Pancreas (tissue), 10 donors: ENCODE measurements at regions not wholly inside any gene's neighbourhood (a gene's known extent, or its start where the extent isn't known, plus 50 kb on each side); places are given as distances from the start of the nearest gene placed in this dataset.

Experiments used
- ATAC-seq, 4 donors: fragments of 200-7000 bp; cut with Tn5 transposase; one replicate each; pipeline versions ENCODE4 v1.8.0 to v1.9.1; 2020; ENCODE audit warnings: mild to moderate bottlenecking in 4 of 4, moderate library complexity in 4 of 4
- DNase-seq, 6 donors: peaks; one replicate each; pipeline ENCODE4 v3.0.0-alpha.2; 2020
- FAIRE-seq: peaks from 2 replicates; lab custom pipeline; 2012; peaks lifted over from hg19 to GRCh38; lab: Jason Lieb, UNC
- H3K27ac ChIP-seq, 4 donors: fragments of 200-600 bp; sonication (generic); 1 replicate in 3 of 4; 2 replicates in 1 of 4; pipeline versions ENCODE4 v1.5.0 to v1.8.0; 2020
- H3K27me3 ChIP-seq, 4 donors: fragments of 200-600 bp; one replicate each; pipeline ENCODE4 v1.8.0; 2021
- H3K36me3 ChIP-seq, 3 donors: fragments of 200-600 bp; sonication (generic) in 1 of 3; one replicate each; pipeline versions ENCODE4 v1.5.0 to v1.8.0; 2020 to 2021
- H3K4me1 ChIP-seq, 3 donors: fragments of 200-600 bp; one replicate each; pipeline ENCODE4 v1.8.0; 2021
- H3K4me3 ChIP-seq, 4 donors: fragments of 200-600 bp; sonication (generic) in 2 of 4; one replicate each; pipeline versions ENCODE4 v1.5.0 to v1.8.0; 2020 to 2021
- H3K9me3 ChIP-seq, 4 donors: fragments of 200-600 bp; one replicate each; pipeline ENCODE4 v1.8.0; 2021
- WGBS, 2 donors: extraction: QIAGEN DNeasy Blood & Tissue Kit; methylation state at CpG; one replicate each; pipeline ENCODE4 v1.1.7; 2013; 5-methylcytosine and 5-hydroxymethylcytosine counted together
- intact Hi-C, 3 donors: fragments of 100-400 bp; cut with DNase I; formaldehyde crosslinking; loops; one replicate each; pipeline versions ENCODE4 v1.11.1 to v1.14.2; 2022
- TF ChIP-seq, protein P1 (sequence below), 4 donors: fragments of 200-600 bp; sonication (generic) in 3 of 4; IDR thresholded peaks; one replicate each; pipeline versions ENCODE4 v1.5.0 to v1.8.0; 2021; ENCODE audit warnings: antibody characterized with exemption in 4 of 4
- donor health status: healthy with polysubstance abuse.
- donor health status: DM: no; HTN: no; CAD: no; lungs with moderate emphysema.
- donor health status: DM: no; HTN: no; CAD: no.
- donor health status: control.
- donor health status: control.
- donor health status: Bipolar disorder and iron deficiency.
- donor health status: DM: yes; HTN: yes; CAD: no.
- donor health status: DM: no; HTN: no; CAD: no.
- donor health status: DM: no; HTN: no; CAD: no.
- donor health status: DM: yes; HTN: yes; CAD: no.

- FAIRE-seq (no peak), DNase-seq (no peak), ATAC-seq (no peak)
- Histone ChIP-seq H3K27ac (no peak overlapping the region), H3K4me3 (no peak overlapping the region), H3K4me1 (no peaks in the 10 kb centered on the region), H3K9me3 (no peaks in the 10 kb centered on the region), H3K27me3 (no peaks in the 10 kb centered on the region), H3K36me3 (no peaks in the 10 kb centered on the region)
- WGBS, 2 donors = 86 to 97% methylated on average over 1 of the region's 1 CpG
- intact Hi-C loops = no loop called here
- TF ChIP-seq, protein P1, sequence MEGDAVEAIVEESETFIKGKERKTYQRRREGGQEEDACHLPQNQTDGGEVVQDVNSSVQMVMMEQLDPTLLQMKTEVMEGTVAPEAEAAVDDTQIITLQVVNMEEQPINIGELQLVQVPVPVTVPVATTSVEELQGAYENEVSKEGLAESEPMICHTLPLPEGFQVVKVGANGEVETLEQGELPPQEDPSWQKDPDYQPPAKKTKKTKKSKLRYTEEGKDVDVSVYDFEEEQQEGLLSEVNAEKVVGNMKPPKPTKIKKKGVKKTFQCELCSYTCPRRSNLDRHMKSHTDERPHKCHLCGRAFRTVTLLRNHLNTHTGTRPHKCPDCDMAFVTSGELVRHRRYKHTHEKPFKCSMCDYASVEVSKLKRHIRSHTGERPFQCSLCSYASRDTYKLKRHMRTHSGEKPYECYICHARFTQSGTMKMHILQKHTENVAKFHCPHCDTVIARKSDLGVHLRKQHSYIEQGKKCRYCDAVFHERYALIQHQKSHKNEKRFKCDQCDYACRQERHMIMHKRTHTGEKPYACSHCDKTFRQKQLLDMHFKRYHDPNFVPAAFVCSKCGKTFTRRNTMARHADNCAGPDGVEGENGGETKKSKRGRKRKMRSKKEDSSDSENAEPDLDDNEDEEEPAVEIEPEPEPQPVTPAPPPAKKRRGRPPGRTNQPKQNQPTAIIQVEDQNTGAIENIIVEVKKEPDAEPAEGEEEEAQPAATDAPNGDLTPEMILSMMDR (IDR thresholded peaks at IDR 0.05) = no peak
These were observed 104.8 kb downstream of the KIF26A start for GRCh38 chr14:104243200-104243599.

GRCh38 chr14:104244221-104245011 lies 106.0 kb downstream of the KIF26A start:
- DNase-seq (no peak), ATAC-seq (no peak), FAIRE-seq (no peak)
- 81 to 87% methylated on average over 23 of the region's 23 CpGs for WGBS, 2 donors
- Histone ChIP-seq H3K27ac (no peak overlapping the region), H3K9me3 (no peaks in the 10 kb centered on the region), H3K27me3 (no peaks in the 10 kb centered on the region), H3K4me3 (no peak overlapping the region), H3K4me1 (no peaks in the 10 kb centered on the region), H3K36me3 (no peaks in the 10 kb centered on the region)
- TF ChIP-seq, protein P1 (IDR thresholded peaks at IDR 0.05) = no peak
- intact Hi-C loops = no loop called here

DNA sequence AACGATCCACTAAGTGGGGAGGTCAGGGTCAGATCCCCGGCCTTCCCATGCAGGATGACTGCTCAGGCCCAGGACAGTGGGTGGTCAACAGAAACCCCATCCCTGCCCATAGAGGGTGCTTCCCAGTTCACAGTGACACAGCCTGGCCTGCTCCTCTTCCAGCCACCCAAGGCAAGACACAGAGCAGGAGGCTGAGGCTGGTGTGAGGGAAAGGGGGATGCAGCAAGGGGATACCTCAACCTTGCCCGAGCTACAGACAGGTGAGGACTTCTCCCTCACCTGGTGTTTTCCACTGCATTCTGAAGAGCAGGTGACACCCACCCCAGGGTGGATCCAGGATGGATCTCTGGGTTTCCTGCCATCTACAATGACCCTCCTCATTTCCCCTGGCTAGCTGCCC lies 106.7 kb downstream of the KIF26A start:
- intact Hi-C loops = no loop called here

DNA sequence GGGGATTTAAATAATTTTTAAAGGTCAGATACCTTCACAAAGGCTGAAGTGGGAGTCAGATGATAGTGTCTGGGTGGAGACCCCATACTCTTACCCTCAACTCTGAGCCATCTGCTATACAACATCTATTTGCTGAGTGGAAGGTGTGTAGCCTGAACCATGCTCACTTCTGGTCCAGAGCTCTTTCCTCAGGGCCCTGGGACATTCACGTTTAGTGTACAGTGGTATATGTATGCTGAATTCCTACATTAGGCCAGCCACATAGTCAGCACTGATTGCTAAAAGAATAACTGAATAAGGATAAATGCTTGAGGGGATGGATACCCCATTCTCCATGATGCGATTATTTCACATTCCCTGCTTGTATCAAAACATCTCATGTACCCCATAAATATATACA lies 107.3 kb downstream of the KIF26A start:
- no peak overlapping the region for H3K27ac ChIP-seq
- no peak for FAIRE-seq
- no peak overlapping the region for H3K4me3 ChIP-seq
- WGBS, 2 donors = 72 to 77% methylated on average over 2 of the region's 2 CpGs
- H3K27me3 ChIP-seq = no peaks in the 10 kb centered on the region
- DNase-seq = no peak
- TF ChIP-seq, protein P1 (IDR thresholded peaks at IDR 0.05) = no peak
- H3K4me1 ChIP-seq = no peaks in the 10 kb centered on the region
- no peak for ATAC-seq
- intact Hi-C loops = no loop called here
- no peaks in the 10 kb centered on the region for H3K9me3 ChIP-seq
- no peaks in the 10 kb centered on the region for H3K36me3 ChIP-seq

More for the DNA sequence above, 106.7 kb downstream of the KIF26A start:
- no peaks in the 10 kb centered on the region for H3K36me3 ChIP-seq
- TF ChIP-seq, protein P1 (IDR thresholded peaks at IDR 0.05) = no peak
- no peak for ATAC-seq
- H3K27ac ChIP-seq = no peak overlapping the region
- H3K4me3 ChIP-seq = no peak overlapping the region
- no peak for FAIRE-seq
- H3K27me3 ChIP-seq = no peaks in the 10 kb centered on the region
- H3K9me3 ChIP-seq = no peaks in the 10 kb centered on the region
- H3K4me1 ChIP-seq = no peaks in the 10 kb centered on the region
- WGBS, 2 donors = 81 to 88% methylated on average over 3 of the region's 3 CpGs
- no peak for DNase-seq
